ENCODE measurements at regions not wholly inside any gene's neighbourhood (a gene's known extent, or its start where the extent isn't known, plus 50 kb on each side); places are given as distances from the start of the nearest gene placed in this dataset.

DNA sequence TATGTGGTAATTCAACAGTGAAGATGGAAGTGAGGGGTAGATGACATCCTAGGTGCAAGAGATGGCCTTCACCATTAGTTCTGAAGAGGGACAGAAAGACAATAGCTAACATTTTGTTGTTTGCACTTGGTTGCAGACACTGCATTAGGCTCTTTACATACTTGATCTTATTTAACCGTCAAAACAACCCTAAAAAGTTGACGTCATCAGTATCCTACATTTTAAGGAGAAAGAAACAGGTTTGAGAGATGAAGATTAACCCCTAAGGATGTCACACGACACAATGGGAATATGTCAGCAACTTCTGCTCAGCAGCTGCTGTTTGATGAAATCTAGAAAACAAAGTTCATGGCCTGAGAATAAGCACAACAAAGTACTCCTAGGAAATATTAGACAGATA lies 72.6 kb upstream of the MC3R start:
- TF ChIP-seq, protein P1, sequence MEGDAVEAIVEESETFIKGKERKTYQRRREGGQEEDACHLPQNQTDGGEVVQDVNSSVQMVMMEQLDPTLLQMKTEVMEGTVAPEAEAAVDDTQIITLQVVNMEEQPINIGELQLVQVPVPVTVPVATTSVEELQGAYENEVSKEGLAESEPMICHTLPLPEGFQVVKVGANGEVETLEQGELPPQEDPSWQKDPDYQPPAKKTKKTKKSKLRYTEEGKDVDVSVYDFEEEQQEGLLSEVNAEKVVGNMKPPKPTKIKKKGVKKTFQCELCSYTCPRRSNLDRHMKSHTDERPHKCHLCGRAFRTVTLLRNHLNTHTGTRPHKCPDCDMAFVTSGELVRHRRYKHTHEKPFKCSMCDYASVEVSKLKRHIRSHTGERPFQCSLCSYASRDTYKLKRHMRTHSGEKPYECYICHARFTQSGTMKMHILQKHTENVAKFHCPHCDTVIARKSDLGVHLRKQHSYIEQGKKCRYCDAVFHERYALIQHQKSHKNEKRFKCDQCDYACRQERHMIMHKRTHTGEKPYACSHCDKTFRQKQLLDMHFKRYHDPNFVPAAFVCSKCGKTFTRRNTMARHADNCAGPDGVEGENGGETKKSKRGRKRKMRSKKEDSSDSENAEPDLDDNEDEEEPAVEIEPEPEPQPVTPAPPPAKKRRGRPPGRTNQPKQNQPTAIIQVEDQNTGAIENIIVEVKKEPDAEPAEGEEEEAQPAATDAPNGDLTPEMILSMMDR (IDR thresholded peaks at IDR 0.05): no peak
- TF ChIP-seq POLR2A (IDR thresholded peaks at IDR 0.05): no peak
